ENCODE measurements at regions not wholly inside any gene's neighbourhood (a gene's known extent, or its start where the extent isn't known, plus 50 kb on each side); places are given as distances from the start of the nearest gene placed in this dataset.

DNA sequence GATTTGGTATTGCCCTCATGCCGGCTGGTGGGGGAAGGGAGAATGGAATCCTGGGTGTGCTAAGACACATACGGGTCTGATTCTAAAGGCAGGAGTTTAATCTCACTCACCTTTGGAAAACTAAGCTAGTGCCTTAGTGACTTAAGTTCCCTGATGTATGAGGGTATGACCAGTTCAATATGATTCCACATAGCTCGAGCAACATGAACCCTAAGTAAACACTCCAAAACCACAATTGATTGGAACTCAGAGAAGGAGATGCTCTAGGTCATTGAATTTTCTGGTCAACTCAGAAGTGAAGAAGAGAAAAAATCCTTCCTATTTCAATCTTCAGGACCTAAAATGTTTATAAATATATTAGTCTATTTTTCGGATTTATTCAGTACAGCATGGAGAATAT, 420.1 kb upstream of the INTU start:
- TF ChIP-seq EZH2 (IDR thresholded peaks at IDR 0.05; ENCODE audit: insufficient read depth, poor library complexity, severe bottlenecking), result no peak
- TF ChIP-seq EZH2phosphoT487 (IDR thresholded peaks at IDR 0.05; ENCODE audit: insufficient read depth, low read depth), result no peak

Measured in GM23248 (cell line).